ENCODE measurements at regions not wholly inside any gene's neighbourhood (a gene's known extent, or its start where the extent isn't known, plus 50 kb on each side); places are given as distances from the start of the nearest gene placed in this dataset.
"Not testable (repeated sequence)": the region's sequence is repeated elsewhere in the genome, so short reads cannot be mapped to it uniquely, and the experiment has no call there.

- DNase-seq (ENCODE audit: low read depth in 2 of 2): no peak
Observed at GRCh38 chr4:92232566-92232965, 71.2 kb upstream of the GRID2 start.

GRCh38 chr4:92234393-92235176 is 69.2 kb upstream of the GRID2 start:
- DNase-seq (ENCODE audit: low read depth in 2 of 2): peak; percentile 98

DNA sequence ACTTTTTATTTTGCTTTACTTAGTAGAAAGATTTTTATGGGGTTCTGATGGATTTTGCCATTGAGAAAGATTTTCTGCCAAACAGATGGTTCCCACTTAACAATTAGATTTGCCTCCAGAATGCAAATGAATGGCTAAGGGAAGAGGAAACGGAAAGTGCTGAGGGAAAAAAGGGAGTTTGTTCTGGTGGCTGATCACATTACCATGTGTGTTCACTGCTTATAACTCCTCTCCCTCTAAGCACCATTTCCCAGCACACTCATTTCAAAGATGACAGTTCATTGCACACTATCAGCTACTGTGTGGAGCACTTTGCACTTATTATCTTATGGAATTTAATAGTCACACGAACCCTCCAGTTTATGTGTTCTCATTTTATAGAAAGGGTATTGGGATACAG is 68.0 kb upstream of the GRID2 start:
- DNase-seq (ENCODE audit: low read depth in 2 of 2): peak in 1 of 2 experiments; percentile 3

- peak in 1 of 2 experiments; percentile 9 for DNase-seq (ENCODE audit: low read depth in 2 of 2)
Observed at GRCh38 chr4:92236877-92237276, 66.9 kb upstream of the GRID2 start.

DNA sequence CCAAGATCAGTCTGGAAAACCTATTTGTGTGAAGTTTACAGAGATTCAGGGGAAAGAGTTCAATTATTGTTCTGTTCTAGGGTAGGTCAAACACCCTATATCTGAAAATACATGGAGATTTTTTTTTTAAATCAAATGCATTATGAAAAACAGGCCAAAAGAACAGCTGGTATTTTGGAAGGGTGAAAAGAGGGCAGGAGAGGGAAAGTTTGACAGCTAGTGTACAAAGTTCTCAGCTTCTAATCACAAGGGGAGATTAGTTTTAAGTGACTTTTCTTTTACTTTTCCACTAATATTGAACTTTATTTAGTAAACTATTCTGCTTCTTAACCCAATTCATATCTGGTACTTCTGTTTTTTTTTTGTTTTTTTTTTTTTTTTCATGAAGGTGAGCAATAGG is 66.2 kb upstream of the GRID2 start:
- no peak for DNase-seq (ENCODE audit: low read depth in 2 of 2)

- no peak for DNase-seq (ENCODE audit: low read depth in 2 of 2)
Observed at GRCh38 chr4:92241094-92241493, 62.7 kb upstream of the GRID2 start.

DNA sequence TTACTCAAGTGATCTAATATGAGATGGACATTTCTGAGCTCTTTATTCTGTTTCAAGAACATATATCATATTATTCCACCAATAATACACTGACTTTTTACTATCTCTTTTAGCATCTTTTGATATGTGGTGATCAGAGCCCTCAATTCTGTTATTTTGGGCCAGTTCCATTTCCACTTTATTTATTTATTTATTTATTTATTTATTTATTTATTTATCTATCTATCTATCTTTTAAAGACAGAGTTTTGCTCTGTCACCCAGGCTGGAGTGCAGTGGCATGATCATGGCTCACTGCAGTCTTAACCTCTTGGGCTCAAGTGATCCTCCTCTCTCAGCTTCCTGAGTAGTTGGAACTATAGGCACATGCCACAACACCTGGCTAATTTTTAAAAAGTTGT is 57.4 kb upstream of the GRID2 start:
- DNase-seq (ENCODE audit: low read depth in 2 of 2): no peak

- DNase-seq (ENCODE audit: low read depth in 2 of 2): no peak
Observed at GRCh38 chr4:92249541-92249940, 54.2 kb upstream of the GRID2 start.

DNA sequence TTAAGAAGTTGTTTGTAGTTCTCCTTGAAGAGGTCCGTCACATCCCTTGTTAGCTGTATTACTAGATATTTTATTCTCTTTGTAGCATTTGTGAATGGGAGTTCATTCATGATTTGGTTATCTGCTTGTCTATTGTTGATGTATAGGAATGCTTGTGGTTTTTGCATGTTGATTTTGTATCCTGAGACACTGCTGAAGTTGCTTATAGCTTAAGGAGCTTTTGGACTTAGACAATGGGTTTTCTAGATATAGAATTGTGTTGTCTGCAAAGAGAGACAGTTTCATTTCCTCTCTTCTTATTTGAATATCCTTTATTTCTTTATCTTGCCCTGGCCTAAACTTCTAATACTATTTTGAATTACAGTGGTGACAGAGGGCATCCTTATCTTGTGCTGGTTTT is 52.1 kb upstream of the GRID2 start:
- DNase-seq (ENCODE audit: low read depth in 2 of 2): no peak

DNA sequence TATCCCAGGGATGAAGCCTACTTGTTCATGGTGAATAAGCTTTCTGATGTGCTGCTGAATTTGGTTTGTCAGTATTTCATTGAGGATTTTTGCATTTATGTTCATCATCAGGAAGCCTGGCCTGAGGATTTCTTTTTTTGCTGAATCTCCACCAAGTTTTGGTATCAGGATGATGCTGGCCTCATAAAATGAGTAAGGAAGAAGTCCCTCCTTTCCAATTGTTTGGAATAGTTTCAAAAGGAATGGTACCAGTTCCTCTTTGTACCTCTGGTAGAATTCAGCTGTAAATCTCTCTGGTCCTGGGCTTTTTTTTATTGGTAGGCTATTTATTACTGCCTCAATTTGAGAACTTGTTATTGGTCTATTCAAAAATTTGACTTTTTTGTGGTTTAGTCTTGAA is 51.4 kb upstream of the GRID2 start:
- not testable (repeated sequence) for DNase-seq (ENCODE audit: low read depth in 2 of 2)

DNA sequence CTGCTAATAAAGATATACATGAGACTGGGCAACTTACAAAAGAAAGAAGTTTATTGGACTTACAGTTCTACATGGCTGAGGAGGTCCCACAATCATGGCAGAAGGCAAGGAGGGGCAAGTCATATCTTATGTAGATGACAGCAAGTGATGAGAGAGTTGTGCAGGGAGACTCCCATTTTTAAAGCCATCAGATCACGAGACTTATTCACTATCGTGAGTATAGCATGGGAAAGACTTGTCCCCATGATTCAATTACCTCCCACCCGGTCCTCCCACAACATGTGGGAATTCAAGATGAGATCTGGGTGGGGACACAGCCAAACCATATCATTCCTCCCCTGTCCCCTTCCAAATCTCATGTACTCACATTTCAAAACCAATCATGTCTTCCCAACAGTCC is 50.9 kb upstream of the GRID2 start:
- DNase-seq (ENCODE audit: low read depth in 2 of 2): no peak

DNA sequence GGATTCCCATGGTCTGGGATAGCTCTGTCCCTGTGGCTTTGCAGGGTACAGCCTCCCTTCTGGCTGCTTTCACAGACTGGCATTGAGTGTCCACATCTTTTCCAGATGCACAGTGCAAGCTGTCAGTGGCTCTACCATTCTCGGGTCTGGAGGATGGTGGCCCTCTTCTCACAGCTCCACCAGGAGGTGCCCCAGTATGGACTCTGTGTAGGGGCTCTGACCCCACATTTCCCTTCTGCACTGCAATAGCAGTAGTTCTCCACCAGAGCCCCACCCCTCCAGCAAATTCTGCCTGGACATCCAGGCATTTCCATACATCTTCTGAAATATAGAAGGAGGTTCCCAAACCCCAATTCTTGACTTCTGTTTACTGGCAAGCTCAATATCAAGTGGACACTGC is 50.2 kb upstream of the GRID2 start:
- DNase-seq (ENCODE audit: low read depth in 2 of 2): no peak
